ENCODE measurements at regions not wholly inside any gene's neighbourhood (a gene's known extent, or its start where the extent isn't known, plus 50 kb on each side); places are given as distances from the start of the nearest gene placed in this dataset.

GRCh38 chr15:85943791-85944190 lies 135.9 kb upstream of the AGBL1 start:
- DNase-seq, result no peak

GRCh38 chr15:85947021-85947420 lies 132.7 kb upstream of the AGBL1 start:
- no peak for DNase-seq

- no peak for DNase-seq
Measured at GRCh38 chr15:85947936-85948335, 131.7 kb upstream of the AGBL1 start.

DNA sequence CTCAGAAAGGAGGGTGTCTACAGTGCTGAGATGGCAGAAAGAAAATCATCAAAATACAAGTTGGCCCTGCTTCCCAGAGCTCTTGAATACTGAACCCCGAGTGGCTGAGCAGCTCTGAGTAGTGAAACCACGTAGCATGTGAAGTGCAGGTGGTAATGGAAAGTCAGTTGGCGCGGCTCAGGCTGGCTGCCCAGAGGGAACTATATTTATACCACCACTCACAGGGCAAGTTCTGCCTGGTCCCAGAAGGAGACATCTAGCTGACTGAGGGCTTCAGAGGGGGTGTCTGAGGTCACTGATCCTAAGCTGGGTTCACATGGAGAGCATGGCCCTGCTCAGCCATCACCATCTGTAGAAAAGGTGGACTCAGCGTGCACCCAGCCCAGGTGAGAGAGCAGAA lies 129.6 kb upstream of the AGBL1 start:
- DNase-seq, result no peak

DNA sequence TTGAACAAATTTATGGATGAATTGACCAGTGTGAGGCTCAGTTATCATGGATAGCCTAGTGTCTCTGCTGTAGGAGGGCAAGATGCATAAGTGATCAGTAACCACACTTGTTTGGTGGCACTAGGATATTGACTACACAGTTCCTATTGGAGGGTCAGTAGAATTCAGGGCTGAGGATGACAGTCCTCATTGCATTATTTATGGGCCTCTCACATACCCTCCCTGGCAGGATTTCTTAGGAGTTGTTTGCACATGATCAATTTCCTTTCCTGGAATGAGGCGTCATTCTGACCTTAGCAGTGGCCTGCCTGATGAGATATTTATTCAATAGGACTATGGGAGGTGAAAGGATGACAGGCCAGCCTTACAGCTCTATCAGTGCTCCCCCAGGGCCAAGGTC lies 125.1 kb upstream of the AGBL1 start:
- DNase-seq, result no peak

DNA sequence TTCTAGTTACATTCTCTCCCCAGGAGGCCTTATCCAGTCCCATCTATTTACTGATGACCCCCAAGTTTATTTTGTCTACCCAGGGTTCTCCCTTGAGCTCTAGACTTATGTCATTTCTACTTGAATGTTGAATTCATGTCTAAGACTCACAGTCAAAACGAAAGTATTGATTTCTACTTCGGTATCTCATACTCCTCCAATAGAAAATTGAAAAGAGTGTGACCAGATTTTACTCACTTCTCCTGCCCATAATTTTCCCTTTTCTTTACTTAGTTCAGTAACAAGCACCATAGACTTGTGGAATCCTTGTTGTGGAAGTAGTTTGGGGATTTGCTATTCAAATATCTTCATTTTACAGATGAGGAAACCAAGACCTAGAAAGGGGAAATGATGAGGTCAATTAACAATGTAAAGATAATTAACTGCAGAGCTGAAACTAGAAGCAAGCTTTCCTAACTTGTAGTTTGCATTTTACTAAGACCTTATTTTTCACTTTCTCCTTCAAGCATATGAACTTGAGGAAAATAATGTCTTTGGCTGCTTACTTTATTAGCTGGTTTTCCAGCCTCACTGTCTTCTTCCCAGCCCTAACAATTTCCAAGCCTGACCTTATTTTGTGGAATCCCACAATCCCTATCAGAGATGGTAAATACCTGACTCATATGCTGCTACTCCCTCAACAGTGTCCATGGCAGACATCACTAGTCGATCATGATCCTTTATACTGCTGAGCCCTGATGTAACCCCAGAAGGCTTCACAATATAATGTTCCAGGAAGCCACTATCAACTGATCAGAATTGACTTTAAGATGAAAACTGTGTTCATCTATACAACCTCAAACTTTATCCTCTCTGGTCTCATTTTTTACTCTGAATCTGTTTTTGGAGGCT lies 123.9 kb upstream of the AGBL1 start:
- DNase-seq, result no peak

DNA sequence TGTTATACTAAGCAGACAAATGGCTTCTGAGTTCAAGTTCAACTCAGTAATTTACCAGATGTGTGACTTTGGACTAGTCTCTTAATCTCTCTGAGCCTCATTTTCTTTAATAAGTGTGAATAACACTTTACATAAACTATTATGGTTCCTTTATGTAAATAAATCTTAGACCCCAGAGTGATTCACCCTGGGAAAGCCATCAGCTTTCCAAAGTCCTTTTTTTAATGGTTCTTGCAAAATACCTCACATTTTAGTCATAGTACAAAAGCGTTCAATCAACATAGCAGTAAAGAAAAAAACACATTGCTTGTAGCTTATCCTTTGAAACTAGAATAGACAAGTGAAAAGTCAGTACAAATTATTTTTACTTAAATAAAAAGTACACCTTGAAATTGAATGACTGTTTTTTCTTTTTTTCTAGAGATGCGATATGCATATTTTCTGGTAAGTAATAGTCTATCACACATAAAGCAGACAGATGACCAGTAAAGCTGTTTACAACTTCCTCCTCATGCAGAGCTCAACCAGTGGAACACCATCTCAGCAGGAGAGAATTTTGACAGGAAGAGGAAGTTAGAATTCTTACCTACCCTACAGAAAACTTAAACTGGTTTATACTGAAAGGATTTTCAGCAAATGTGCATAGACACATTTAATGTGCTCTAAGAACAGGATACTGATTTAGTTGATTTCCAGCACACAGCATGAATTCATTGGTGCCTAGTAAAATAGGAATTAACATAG lies 123.0 kb upstream of the AGBL1 start:
- DNase-seq, result no peak

DNA sequence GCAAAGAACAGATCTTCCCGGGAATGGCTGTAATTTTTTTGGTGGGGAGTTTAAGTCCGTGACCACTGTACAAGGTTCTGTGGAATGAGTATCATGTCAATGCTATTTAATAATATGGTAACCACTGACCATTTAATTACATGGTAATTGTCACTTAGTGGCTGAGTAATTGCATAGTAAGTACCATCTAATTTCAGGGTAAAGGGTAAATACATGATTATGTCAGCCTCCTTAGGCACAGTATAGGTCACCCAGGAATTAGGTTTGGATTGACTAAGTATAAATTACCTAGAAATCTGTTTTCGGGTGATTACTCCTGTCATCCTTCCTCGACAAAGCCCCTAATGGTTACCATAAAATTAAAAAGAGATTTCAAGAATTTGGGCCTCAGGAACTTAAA lies 120.1 kb upstream of the AGBL1 start:
- no peak for DNase-seq

GRCh38 chr15:85960381-85960780 lies 119.3 kb upstream of the AGBL1 start:
- DNase-seq, result no peak

- no peak for DNase-seq
Measured at GRCh38 chr15:85961821-85962220, 117.8 kb upstream of the AGBL1 start.

DNA sequence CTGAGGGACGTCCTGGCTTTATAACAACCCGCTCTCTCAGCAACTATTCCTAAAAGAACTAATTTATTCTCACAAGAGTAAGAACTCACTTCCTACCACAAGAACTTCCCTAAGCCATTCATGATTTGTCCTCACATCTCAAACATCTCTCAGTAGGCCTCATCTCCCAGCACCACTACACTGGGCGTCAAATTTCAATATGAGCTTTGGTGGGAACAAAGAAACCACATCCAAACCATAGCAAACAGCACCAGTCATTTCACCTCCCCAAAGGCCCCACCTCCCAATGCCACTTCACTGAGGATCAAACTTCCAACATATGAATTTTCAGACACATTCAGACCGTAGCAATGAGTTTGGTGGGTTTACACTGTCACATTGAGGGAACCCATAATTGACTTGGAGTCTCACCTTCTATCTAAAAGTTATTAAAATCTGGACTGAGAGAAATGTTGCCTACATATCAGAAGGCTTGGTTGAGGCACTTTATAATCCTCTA lies 116.4 kb upstream of the AGBL1 start:
- DNase-seq, result no peak

- DNase-seq, result no peak
Measured at GRCh38 chr15:85964471-85964870, 115.2 kb upstream of the AGBL1 start.

DNA sequence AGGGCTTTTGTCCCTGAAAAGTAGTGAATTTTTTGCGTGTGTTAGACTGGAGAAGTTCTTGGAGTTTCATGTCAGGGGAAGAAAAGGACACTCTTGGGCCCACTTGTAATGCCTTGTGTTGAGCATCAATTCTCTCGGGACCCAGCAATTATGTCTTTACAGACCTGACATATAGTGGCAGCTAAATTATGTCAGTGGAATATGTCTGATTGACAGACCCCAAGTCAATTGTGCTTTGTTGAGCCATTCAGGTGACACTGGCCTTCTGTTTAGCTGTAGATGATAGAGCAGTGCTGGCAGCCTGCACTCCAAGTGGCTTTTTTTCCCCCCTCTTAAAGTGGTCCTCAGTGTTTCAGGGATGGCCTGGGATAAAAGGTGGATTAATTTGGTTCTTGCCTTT lies 112.1 kb upstream of the AGBL1 start:
- no peak for DNase-seq

DNA sequence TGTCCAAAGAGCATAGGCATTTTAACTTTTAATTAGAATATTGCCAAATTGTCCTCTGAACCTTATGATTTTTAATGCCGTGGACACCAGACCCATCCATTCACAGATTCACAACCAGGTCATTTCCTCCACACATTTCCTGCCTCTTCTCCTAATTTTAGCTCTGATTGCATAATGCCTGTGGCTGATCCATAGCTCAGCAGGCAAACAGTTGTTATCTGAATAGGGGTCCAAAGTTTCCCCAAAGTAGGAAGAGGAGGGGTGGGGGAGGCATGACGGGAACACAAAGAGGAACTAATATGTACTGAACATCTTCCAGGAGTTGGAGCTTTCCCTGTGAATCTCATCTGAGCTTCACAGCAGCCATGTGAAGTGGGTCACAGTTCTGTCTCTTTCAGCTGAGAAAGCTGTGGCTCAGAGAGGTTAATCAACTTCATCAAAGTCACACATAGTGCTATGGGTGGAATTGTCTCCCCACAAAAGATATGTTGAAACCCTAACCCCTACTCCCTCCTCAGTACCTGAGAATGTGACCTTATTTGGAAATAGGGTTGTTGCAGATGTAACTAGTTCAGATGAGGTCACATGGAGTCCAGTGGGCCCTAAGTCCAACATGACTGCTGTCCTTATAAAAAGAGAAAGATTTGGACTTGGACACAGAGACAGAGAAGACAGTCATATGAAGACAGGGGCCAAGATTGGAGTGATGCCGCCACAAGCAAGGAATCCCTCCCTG lies 106.7 kb upstream of the AGBL1 start:
- DNase-seq, result no peak

DNA sequence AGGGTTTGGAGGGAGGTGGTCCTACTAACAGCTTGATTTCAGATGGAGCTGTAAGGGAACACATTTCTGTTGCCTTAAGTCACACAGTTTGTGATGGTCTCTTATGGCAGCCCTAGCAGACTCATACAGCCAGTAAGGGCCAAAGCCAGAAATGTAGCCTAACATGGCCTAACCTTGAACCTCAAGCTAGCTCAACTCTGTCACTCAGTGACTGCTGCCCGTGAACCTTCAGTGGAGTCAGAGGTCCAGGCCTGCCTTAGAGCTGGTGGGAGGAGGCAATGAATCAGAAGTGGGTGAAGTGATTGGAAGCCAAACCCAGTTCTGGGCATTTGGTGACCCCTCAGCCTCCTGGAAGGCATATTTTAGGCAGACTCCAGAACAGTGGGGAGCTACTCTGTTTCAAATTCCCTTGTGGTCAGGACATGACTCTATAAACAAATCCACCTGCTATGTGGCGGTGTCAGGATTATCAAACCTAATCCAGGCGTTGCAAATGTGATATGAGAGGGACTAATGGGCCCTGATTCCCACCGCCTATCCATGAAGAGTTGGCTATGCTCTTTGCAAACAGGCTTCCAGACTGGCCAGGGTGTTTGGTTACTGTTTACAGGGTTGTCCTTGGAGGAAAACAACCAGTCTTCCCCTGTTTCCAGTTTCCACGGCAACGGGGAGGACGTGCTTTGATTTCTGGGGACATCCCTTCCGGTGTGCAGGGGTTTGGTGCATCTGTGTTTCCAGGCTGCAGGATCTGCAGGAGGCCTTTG lies 105.9 kb upstream of the AGBL1 start:
- DNase-seq, result no peak

DNA sequence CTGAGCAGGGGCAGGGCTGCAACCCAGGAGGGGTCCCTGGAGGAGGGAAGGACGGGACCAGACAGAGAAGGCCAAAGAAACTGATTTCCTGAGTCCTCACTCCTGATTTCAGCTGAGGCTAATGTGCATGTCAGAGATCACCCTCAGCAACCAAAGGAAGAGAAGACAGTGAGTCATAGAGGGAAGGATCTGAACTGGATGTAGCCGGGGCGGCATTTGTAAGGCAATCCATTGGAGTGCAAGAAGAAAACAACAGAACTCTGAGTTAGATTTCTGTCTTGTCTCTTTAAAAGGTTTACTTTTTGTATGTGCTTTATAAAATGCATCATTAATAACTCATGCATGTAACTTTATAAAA lies 105.3 kb upstream of the AGBL1 start:
- DNase-seq, result no peak

DNA sequence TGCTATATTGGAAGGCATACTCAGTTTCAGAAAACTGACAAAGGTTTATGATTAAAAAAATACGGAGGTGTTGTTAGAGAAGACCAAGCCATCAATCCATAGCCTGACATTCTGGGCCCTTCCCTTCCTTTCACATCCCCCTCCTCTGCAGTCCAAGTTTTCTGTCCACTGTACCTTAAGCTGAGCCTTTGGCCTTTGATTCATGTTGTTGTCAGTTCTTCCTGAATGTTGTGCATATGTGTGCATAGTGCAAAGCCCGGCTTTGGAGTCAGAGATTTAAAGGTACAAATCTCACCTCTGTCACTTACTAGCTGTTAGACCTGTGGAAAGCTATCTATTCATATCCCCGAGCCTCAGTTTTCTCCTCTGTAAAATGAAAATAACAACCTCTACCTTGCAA lies 104.9 kb upstream of the AGBL1 start:
- DNase-seq, result no peak

DNA sequence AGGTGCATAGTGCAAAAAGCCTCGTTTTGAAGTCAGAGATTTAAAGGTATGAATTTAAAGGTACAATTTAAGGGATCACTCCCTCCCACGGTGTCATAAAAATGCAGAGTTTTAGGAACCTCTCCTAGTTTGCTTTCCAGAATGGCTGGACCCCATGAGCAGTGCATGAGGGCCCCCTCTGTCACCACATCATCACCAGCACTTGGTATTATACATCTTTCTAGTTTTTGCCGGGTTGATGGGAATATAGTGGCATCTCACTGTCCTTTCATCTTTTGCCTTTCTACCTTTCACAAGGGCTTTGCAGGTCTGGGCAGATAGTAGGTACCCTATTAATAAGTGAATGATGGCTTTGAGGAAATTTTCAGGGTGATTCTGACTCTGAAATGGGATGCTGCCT lies 103.6 kb upstream of the AGBL1 start:
- no peak for DNase-seq

GRCh38 chr15:85976986-85977385 lies 102.7 kb upstream of the AGBL1 start:
- DNase-seq, result no peak

- no peak for DNase-seq
Measured at GRCh38 chr15:85977586-85977985, 102.1 kb upstream of the AGBL1 start.

- no peak for DNase-seq
Measured at GRCh38 chr15:85979929-85980328, 99.7 kb upstream of the AGBL1 start.

DNA sequence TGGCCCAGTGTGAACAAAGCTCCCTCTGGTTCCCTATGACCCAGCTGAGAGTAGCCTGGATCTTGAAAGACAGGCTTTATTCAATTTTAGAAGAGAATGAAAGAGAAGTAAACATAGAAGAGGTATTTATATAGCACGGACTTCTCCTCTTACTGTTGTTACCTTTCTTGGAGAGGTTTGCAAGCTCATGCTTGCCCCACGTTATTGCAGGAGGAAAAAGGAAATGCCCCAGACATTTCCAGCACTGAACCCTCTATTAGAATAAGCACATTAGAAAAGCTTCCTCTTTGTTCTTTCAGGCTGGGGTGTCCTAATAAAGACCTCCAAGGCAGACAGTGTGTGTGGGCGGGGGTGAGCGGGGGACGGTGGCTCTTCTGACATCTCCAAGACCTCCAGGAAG lies 98.7 kb upstream of the AGBL1 start:
- DNase-seq, result no peak

GRCh38 chr15:85984241-85984640 lies 95.4 kb upstream of the AGBL1 start:
- DNase-seq, result no peak
